ENCODE measurements at regions not wholly inside any gene's neighbourhood (a gene's known extent, or its start where the extent isn't known, plus 50 kb on each side); places are given as distances from the start of the nearest gene placed in this dataset.
A peak's percentile ranks its signal among the peaks of the same experiment; 100 is the strongest.

GRCh38 chr20:40540166-40540565 is 148.9 kb downstream of the MAFB start:
- DNase-seq, result no peak

GRCh38 chr20:40538131-40538530 is 150.9 kb downstream of the MAFB start:
- DNase-seq, result no peak

DNA sequence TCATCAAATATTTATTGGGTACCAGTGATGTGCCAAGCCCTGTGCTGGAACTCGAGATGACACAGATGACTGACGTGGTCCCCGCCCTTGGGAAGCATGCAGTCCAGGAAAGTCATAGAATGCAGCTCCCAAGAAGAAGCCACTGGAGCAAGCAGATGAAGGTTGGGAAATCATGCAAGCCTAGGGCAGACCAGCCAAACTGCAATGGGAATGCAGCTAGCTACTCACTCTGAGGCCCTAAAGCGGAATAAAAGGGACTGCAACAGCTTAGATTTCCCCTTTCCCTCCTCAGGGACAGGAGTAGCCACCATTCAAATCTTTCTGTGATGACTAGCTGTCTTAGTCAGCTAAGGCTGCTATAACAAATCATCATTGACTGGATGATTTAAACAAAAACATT is 152.2 kb downstream of the MAFB start:
- DNase-seq, result no peak

GRCh38 chr20:40535816-40536215 is 153.2 kb downstream of the MAFB start:
- no peak for DNase-seq

GRCh38 chr20:40532103-40532502 is 156.9 kb downstream of the MAFB start:
- DNase-seq, result no peak

- no peak for DNase-seq
Observed at GRCh38 chr20:40525351-40525750, 163.7 kb downstream of the MAFB start.

- no peak for DNase-seq
Observed at GRCh38 chr20:40524071-40524470, 165.0 kb downstream of the MAFB start.

- no peak for DNase-seq
Observed at GRCh38 chr20:40522405-40522804, 166.6 kb downstream of the MAFB start.

DNA sequence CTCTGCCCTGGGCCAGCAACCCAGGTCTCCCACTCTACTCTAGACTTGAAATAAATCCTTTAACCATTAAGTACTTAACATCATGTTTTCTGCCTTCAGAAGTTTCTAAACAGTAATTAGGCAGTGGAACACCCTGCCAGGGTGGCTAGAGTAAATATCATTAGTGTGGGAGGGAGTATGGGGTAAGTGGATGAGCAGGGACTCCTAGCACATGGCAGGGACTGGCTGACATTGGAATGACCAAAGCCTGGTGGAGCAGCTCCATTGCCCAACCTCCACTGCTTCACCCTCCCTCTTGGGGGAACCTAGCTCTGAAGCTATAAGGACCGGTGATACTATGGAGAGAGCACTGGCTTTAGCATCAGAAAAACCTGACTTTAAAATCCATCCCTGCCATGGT is 167.1 kb downstream of the MAFB start:
- no peak for DNase-seq

DNA sequence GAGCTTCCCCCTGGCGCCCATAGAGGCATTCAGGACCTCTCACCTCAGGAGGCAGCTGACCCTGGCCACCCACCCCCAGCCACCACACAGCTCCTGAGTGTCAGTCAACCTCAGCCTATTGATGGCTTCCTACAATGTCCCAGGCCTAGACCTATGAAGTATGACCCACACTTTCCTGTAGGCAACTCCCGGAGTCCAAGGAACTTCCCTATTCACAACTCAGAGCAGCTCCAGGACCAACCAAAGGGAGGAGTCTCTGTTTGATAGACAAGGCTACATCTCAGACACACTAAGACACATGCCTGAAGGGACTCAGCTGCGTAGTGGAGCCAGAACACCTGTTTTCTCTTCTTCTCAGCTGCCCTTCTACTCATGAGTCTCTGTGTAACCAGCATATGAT is 169.1 kb downstream of the MAFB start:
- DNase-seq, result no peak

- DNase-seq, result no peak
Observed at GRCh38 chr20:40512994-40513393, 176.0 kb downstream of the MAFB start.

DNA sequence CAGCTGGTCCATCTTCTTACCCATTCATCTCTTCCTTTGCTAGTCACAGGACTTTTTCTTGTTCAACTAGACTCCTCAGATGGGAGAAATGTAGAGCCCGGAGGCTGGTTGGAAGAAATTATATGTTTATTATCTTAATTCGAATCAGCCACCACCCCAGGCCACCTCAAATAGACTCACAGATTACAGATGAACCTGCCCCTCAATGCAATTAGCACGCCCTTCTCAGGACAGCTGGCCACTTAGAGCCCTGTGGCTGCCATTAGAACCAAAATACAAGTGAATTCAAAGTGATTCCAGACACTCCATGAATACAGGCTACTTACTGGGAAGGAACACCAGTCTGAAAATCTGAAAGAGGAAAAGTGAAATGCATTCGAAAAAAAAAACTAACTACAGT is 176.4 kb downstream of the MAFB start:
- DNase-seq, result no peak

- no peak for DNase-seq
Observed at GRCh38 chr20:40511478-40511877, 177.6 kb downstream of the MAFB start.

DNA sequence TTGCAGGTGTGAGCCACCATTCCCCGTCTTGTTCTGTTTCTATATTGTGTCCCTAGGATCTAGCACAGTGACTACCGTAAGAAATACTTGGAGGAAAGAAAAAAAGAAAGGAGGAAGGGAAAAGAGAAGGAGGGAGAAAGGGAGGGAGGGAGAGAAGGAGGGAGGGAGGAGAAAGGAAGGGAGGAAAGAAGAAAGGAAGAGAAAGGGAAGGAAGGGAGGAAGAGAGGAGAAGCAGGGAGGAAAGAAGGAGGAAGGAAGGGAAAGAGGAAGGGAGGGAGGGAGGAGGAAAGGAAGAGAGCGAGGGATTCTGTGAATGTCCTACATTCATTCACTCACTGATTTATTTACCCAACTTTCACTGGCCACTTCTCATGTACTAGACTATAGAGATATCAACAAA is 178.4 kb downstream of the MAFB start:
- DNase-seq, result no peak

DNA sequence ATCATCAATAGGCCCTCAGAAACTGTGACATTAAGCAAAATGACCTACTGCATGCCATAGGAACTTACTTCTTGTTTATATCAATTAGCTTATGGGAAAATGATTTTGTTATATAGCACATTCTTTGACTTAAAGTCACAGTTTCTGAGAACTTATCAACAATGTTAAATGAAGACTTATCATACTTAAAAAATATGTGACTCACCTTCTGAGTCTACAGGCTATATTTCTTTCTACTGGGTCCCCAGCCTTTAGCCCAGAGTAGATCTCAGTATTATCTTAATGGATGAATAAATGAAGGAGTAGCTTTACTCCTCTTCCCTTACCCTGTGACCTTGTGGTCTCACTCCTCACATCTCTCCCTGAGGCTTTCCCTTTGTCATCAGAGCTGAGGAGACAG is 180.2 kb downstream of the MAFB start:
- DNase-seq, result no peak

GRCh38 chr20:40506537-40506939 is 182.5 kb downstream of the MAFB start:
- DNase-seq, result peak; percentile 49

- no peak for DNase-seq
Observed at GRCh38 chr20:40503119-40503518, 185.9 kb downstream of the MAFB start.

GRCh38 chr20:40502576-40502975 is 186.5 kb downstream of the MAFB start:
- DNase-seq, result no peak

DNA sequence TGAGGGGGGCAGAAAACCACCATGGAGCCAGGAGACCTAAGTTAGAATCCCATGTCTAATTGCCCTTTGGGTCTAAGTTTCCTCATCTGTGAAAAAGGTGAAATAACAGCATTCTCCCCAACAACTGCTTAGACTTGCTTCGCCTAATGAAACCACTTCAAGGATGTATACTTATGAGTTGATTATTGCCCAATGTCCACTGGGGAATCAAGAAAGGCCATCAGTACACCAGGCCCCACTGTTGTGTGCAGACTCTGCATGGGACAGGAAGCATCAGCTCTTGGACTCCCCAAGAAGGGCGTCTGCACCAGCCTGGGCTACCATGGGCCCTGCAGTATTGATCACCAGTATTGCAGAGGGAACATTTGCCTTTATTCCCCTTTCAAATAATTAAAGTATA is 189.6 kb downstream of the MAFB start:
- DNase-seq, result no peak

- DNase-seq, result no peak
Observed at GRCh38 chr20:40497899-40498691, 190.9 kb downstream of the MAFB start.

DNA sequence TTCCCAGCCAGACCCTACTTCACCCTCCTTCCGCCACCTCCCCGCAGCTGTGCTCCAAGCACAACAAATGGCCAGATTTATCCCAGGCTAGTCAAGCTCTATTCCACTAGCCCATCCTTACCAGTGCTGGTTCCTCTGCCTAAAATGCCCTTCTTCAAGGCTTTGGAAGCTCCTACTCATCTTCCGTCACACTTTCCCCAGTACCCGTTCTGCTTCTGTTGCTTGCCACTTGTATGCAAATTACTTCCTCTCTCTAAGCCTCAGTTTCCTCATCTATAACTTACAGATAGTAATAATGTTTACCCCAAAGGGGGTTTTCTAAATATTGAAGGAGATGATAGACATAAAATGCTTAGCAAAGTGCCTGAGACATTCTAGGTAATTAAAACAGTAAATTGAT is 193.1 kb downstream of the MAFB start:
- DNase-seq, result no peak

DNA sequence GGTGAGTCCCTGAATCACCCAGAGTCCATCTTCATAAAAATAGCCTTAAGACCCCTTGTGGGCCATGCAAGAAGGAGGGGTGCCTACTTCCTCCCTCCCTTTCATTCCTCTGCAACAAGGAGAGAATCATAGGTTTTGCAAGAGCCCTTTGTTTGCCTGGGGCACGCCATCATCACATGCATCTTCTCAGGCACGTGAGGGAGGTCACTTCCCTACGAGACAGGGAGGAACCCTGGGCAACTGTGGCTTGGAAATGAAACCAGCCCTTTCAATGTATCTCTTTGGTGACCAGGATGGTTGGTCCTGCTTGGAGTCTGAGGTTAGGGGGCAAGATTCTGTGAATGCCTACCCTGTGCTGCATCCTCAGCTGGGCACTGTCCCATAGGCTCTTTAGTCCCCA is 194.8 kb downstream of the MAFB start:
- no peak for DNase-seq

DNA sequence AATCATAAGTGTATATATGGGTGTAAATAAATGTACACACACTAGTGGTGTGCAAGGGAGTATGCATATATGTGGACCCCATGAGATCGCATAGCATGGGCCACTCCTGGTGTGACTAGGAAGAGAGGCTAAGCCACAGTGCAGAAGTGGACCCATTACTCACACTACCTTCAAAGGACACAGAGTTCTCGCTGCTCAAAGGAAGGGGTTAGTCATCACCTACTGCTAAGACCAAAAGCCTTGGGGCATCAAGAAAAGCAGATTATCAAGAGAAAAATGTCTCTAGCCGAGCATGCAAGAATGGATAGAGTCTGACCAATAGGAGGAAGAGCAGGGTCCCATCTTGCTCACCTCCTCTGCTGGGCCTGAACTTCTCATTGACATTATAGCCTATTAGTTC is 195.5 kb downstream of the MAFB start:
- no peak for DNase-seq

GRCh38 chr20:40493071-40493470 is 196.0 kb downstream of the MAFB start:
- DNase-seq, result no peak

All from occipital lobe (tissue), 1 donor.